H9 (cell line): ENCODE measurements at regions not wholly inside any gene's neighbourhood (a gene's known extent, or its start where the extent isn't known, plus 50 kb on each side); places are given as distances from the start of the nearest gene placed in this dataset.

Experiments used
- DNase-seq: peaks from one replicate; pipeline ENCODE4 v3.0.0-alpha.2; 2017
- H2AFZ ChIP-seq: one replicate; pipeline ENCODE4 v1.6.1; 2013; ENCODE audit warnings: mild to moderate bottlenecking, low read length, control low read depth, moderate library complexity
- H2AK5ac ChIP-seq: 2 replicates; pipeline ENCODE4 v1.6.1; 2013; ENCODE audit warnings: low read length, control low read depth, mixed read lengths; ENCODE audit not compliant: insufficient read length
- H2BK120ac ChIP-seq: one replicate; pipeline ENCODE4 v1.6.1; 2013; ENCODE audit warnings: low read depth, mild to moderate bottlenecking, low read length, control low read depth, inconsistent platforms; ENCODE audit not compliant: poor library complexity, severe bottlenecking
- H2BK12ac ChIP-seq: 2 replicates; pipeline ENCODE4 v1.6.1; 2013; ENCODE audit warnings: low read length, control low read depth, mixed read lengths, low read depth; ENCODE audit not compliant: insufficient read length
- H2BK15ac ChIP-seq: 2 replicates; pipeline ENCODE4 v1.6.1; 2013; ENCODE audit warnings: low read depth, low read length, control low read depth
- H2BK20ac ChIP-seq: one replicate; pipeline ENCODE4 v1.6.1; 2013; ENCODE audit warnings: low read depth, mild to moderate bottlenecking, low read length, control low read depth, inconsistent platforms; ENCODE audit not compliant: poor library complexity, severe bottlenecking
- H2BK5ac ChIP-seq: 2 replicates; pipeline ENCODE4 v1.6.1; 2013; ENCODE audit warnings: low read length, control low read depth, mixed read lengths; ENCODE audit not compliant: insufficient read length
- H3K14ac ChIP-seq: 2 replicates; pipeline ENCODE4 v1.6.1; 2013; ENCODE audit warnings: low read length, control low read depth; ENCODE audit not compliant: insufficient read depth
- H3K18ac ChIP-seq: 2 replicates; pipeline ENCODE4 v1.6.1; 2013; ENCODE audit warnings: low read depth, mild to moderate bottlenecking, mixed read lengths, low read length, control low read depth; ENCODE audit not compliant: insufficient read length
- H3K23ac ChIP-seq: 2 replicates; pipeline ENCODE4 v1.6.1; 2013; ENCODE audit warnings: low read length, control low read depth, mixed read lengths, low read depth; ENCODE audit not compliant: insufficient read length
- H3K23me2 ChIP-seq: 2 replicates; pipeline ENCODE4 v1.6.1; 2013; ENCODE audit warnings: low read depth, mild to moderate bottlenecking, mixed read lengths, low read length, control low read depth; ENCODE audit not compliant: insufficient read length, poor library complexity, severe bottlenecking
- H3K27ac ChIP-seq: 2 replicates; pipeline ENCODE4 v1.5.1; 2013; ENCODE audit warnings: low read length, control low read depth, mixed read lengths, low read depth; ENCODE audit not compliant: insufficient read length
- H3K27me3 ChIP-seq: 2 replicates; pipeline ENCODE4 v1.6.1; 2013; ENCODE audit warnings: low read length, control low read depth, inconsistent platforms; ENCODE audit not compliant: insufficient read depth
- H3K4ac ChIP-seq: 2 replicates; pipeline ENCODE4 v1.6.1; 2013; ENCODE audit warnings: low read depth, mild to moderate bottlenecking, control low read depth, inconsistent platforms, low read length, moderate library complexity
- H3K4me1 ChIP-seq: 2 replicates; pipeline ENCODE4 v1.6.1; 2013; ENCODE audit warnings: low read length, control low read depth, inconsistent platforms; ENCODE audit not compliant: insufficient read depth
- H3K4me2 ChIP-seq: 2 replicates; pipeline ENCODE4 v1.6.1; 2013; ENCODE audit warnings: low read length, control low read depth, mixed read lengths; ENCODE audit not compliant: insufficient read length, insufficient read depth
- H3K56ac ChIP-seq: 2 replicates; pipeline ENCODE4 v1.6.1; 2013; ENCODE audit warnings: low read depth, mild to moderate bottlenecking, mixed read lengths, low read length, control low read depth; ENCODE audit not compliant: insufficient read length
- H3K79me1 ChIP-seq: 2 replicates; pipeline ENCODE4 v1.6.1; 2013; ENCODE audit warnings: low read depth, mild to moderate bottlenecking, moderate library complexity, low read length, control low read depth, inconsistent platforms; ENCODE audit not compliant: insufficient read depth, poor library complexity, severe bottlenecking
- H3K79me2 ChIP-seq: 2 replicates; pipeline ENCODE4 v1.6.1; 2013; ENCODE audit warnings: low read length, control low read depth, inconsistent platforms; ENCODE audit not compliant: insufficient read depth
- H3K9ac ChIP-seq: 2 replicates; pipeline ENCODE4 v1.6.1; 2013; ENCODE audit warnings: low read length, control low read depth, mixed read lengths; ENCODE audit not compliant: insufficient read length; ENCODE audit errors: extremely low read depth
- H3K9me3 ChIP-seq: one replicate; pipeline ENCODE4 v1.6.1; 2013; ENCODE audit warnings: low read depth, low read length, inconsistent platforms; ENCODE audit not compliant: control insufficient read depth
- H3T11ph ChIP-seq: one replicate; pipeline ENCODE4 v1.6.1; 2013; ENCODE audit warnings: mild to moderate bottlenecking, low read length, control low read depth, inconsistent platforms
- H4K20me1 ChIP-seq: one replicate; pipeline ENCODE4 v1.6.1; 2013; ENCODE audit not compliant: control insufficient read depth, insufficient read length, insufficient read depth
- H4K5ac ChIP-seq: 2 replicates; pipeline ENCODE4 v1.6.1; 2013; ENCODE audit warnings: low read depth, mild to moderate bottlenecking, mixed read lengths, low read length, control low read depth; ENCODE audit not compliant: insufficient read length
- H4K8ac ChIP-seq: replicated peaks from 2 replicates; pipeline ENCODE4 v1.6.1; 2013; ENCODE audit warnings: low read length, control low read depth, mixed read lengths, low read depth; ENCODE audit not compliant: insufficient read length
- H4K91ac ChIP-seq: 2 replicates; pipeline ENCODE4 v1.6.1; 2013; ENCODE audit warnings: low read depth, mild to moderate bottlenecking, moderate library complexity, mixed read lengths, low read length, control low read depth; ENCODE audit not compliant: insufficient read length
- H3K27ac Mint-ChIP-seq, 3 experiments: 2 replicates in 2 of 3; 3 replicates in 1 of 3; pipeline ENCODE4 v1.8.0; 2020 to 2021; ENCODE audit warnings: mixed read lengths in 3 of 3, mild to moderate bottlenecking in 1 of 3, moderate library complexity in 1 of 3
- H3K27me3 Mint-ChIP-seq: 2 replicates; pipeline ENCODE4 v1.8.0; 2021; ENCODE audit warnings: low read depth, mild to moderate bottlenecking, moderate library complexity, mixed read lengths
- H3K36me3 Mint-ChIP-seq, 3 experiments: 2 replicates in 2 of 3; 3 replicates in 1 of 3; pipeline ENCODE4 v1.8.0; 2020 to 2021; ENCODE audit warnings: low read depth in 3 of 3, mixed read lengths in 3 of 3; ENCODE audit not compliant: insufficient read depth in 1 of 3
- H3K4me1 Mint-ChIP-seq, 2 experiments: 2 replicates each; pipeline ENCODE4 v1.8.0; 2020; ENCODE audit warnings: mixed read lengths in 2 of 2
- H3K4me3 Mint-ChIP-seq, 2 experiments: 2 replicates in 1 of 2; 3 replicates in 1 of 2; pipeline ENCODE4 v1.8.0; 2020 to 2021; ENCODE audit warnings: mild to moderate bottlenecking in 2 of 2, mixed read lengths in 2 of 2, moderate library complexity in 1 of 2
- H3K9me3 Mint-ChIP-seq, 2 experiments: 2 replicates in 1 of 2; 3 replicates in 1 of 2; pipeline ENCODE4 v1.8.0; 2020; ENCODE audit warnings: mild to moderate bottlenecking in 2 of 2, mixed read lengths in 2 of 2, moderate library complexity in 1 of 2
- WGBS: extraction: QIAGEN DNeasy Blood & Tissue Kit; methylation state at CpG from one replicate; pipeline ENCODE4 v1.1.7; 2013; ENCODE audit warnings: missing lambda C conversion rate, low lambda C conversion rate, mixed read lengths; ENCODE audit not compliant: insufficient read length; ENCODE audit errors: extremely low coverage; 5-methylcytosine and 5-hydroxymethylcytosine counted together
- TF ChIP-seq, protein P1 (sequence below): fragments of 200-600 bp; sonication (generic); conservative IDR thresholded peaks from 3 replicates; pipeline ENCODE4 v1.8.0; 2021; ENCODE audit warnings: antibody characterized with exemption, mild to moderate bottlenecking

DNA sequence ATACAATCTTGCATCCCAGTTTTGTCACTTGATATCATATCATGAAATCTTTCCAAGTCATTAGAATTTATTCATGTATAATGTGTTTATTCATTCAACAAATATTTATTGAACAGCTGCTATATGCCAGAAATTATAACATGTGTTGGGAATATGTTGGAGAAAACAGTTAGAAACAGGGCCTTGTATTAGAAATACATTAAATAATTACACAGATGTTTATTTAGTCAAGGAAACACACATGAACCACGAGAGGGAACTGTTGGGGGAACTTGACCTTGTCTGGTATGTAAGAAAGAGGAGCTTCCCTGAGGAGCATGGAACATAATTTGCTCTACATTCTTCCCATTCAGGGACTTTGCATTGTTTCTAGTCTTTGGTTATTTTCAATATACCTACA, 191.7 kb upstream of the FRMD6 start:
- Mint-ChIP-seq H3K9me3 (no peaks in the 10 kb centered on the region), H3K27ac (no peak overlapping the region), H3K36me3 (no peaks in the 10 kb centered on the region), H3K4me3 (no peak overlapping the region), H3K27me3 (peaks cover 3% of the 10 kb centered on the region; the same call in 1 of the 2 replicates), H3K4me1 (peaks cover 2 to 5% of the 10 kb centered on the region in 2 experiments; a peak in 3 of 4 replicates)
- H3K4me2 ChIP-seq = no peak overlapping the region
- no peak for DNase-seq
- H2AFZ ChIP-seq = no peak overlapping the region
- no peak overlapping the region for H2AK5ac ChIP-seq
- H4K5ac ChIP-seq = no peak overlapping the region
- H3T11ph ChIP-seq = no peak overlapping the region
- no peak overlapping the region for H2BK20ac ChIP-seq
- H4K8ac ChIP-seq = no peak overlapping the region
- no peak overlapping the region for H3K4ac ChIP-seq
- H2BK120ac ChIP-seq = no peak overlapping the region
- no peaks in the 10 kb centered on the region for H3K79me2 ChIP-seq
- H3K23me2 ChIP-seq = no peaks in the 10 kb centered on the region
- H3K18ac ChIP-seq = no peak overlapping the region
- no peak overlapping the region for H3K23ac ChIP-seq
- no peak overlapping the region for H3K27ac ChIP-seq
- no peak overlapping the region for H2BK15ac ChIP-seq
- H3K14ac ChIP-seq = no peak overlapping the region
- H2BK12ac ChIP-seq = no peak overlapping the region
- H3K79me1 ChIP-seq = no peaks in the 10 kb centered on the region
- H3K27me3 ChIP-seq = no peaks in the 10 kb centered on the region
- no peak overlapping the region for H4K91ac ChIP-seq
- no peak overlapping the region for H2BK5ac ChIP-seq
- TF ChIP-seq, protein P1, sequence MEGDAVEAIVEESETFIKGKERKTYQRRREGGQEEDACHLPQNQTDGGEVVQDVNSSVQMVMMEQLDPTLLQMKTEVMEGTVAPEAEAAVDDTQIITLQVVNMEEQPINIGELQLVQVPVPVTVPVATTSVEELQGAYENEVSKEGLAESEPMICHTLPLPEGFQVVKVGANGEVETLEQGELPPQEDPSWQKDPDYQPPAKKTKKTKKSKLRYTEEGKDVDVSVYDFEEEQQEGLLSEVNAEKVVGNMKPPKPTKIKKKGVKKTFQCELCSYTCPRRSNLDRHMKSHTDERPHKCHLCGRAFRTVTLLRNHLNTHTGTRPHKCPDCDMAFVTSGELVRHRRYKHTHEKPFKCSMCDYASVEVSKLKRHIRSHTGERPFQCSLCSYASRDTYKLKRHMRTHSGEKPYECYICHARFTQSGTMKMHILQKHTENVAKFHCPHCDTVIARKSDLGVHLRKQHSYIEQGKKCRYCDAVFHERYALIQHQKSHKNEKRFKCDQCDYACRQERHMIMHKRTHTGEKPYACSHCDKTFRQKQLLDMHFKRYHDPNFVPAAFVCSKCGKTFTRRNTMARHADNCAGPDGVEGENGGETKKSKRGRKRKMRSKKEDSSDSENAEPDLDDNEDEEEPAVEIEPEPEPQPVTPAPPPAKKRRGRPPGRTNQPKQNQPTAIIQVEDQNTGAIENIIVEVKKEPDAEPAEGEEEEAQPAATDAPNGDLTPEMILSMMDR = no peak
- H3K9me3 ChIP-seq = no peaks in the 10 kb centered on the region
- H3K4me1 ChIP-seq = no peaks in the 10 kb centered on the region
- WGBS = no CpG with 5 or more reads among the region's 1 CpG
- H3K9ac ChIP-seq = no peak overlapping the region
- H3K56ac ChIP-seq = no peak overlapping the region
- no peaks in the 10 kb centered on the region for H4K20me1 ChIP-seq
